Hippocampal formation (tissue), 2 donors: ENCODE measurements at regions not wholly inside any gene's neighbourhood (a gene's known extent, or its start where the extent isn't known, plus 50 kb on each side); places are given as distances from the start of the nearest gene placed in this dataset.
"Not testable (repeated sequence)": the region's sequence is repeated elsewhere in the genome, so short reads cannot be mapped to it uniquely, and the experiment has no call there.

Experiments
- DNase-seq, 2 donors: peaks; one replicate each; lab custom pipeline; 2025; lab: John Stamatoyannopoulos, UW

DNA sequence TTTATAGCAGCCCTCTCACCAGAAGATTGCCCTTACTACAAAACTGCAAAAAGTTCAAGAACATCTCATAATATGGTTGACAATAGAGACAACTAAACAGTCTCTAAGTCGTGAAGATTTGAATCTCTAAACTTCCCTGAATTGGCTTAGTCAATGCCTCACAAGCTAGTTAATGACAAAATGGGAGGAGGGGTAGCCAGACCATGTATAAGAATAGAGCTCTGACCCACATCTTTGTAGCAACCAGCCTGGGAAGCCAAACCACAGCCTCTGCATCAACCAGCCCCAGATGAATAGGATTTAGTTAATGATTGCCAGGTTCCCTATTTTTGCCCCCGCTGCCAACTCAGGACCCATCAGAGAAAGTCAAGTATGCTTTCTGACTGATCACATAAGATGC is 1265.9 kb upstream of the PCDH10 start:
- not testable (repeated sequence) for DNase-seq

DNA sequence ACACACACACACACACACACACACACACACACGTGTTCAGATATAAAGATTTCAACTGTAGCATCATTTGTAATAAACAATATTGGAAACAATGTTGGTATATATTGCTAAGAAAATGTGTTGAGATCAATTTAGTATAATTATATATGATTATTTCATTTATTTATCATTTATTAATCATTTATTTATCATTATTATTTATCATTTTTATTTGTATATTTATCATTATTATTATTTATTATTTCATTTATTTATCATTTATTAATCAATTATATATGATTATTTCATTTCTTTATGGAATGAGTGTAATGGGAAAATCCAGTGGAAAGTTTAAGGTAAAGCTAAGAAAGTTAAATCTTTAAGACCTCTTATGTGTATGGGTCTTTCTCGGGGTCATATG is 1223.4 kb upstream of the PCDH10 start:
- not testable (repeated sequence) for DNase-seq

DNA sequence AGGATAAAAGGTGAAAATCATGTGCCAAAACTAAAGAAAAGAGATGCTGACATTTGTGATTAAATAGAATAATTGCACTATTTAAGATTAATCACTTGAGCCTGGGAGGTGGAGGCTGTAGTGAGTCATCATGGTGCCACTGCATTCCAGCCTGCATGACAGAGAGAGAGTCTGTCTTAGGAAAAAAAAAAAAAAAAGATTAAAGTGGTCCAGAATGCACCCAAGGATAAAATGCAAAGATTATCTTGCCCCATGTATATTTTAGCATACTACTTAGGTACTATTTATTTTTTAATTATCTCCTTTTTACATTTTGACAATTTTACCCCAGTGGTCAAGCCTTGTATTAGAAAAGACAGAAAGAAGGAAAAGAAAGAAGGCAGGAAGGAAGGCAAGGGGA is 1181.4 kb upstream of the PCDH10 start:
- not testable (repeated sequence) for DNase-seq

DNA sequence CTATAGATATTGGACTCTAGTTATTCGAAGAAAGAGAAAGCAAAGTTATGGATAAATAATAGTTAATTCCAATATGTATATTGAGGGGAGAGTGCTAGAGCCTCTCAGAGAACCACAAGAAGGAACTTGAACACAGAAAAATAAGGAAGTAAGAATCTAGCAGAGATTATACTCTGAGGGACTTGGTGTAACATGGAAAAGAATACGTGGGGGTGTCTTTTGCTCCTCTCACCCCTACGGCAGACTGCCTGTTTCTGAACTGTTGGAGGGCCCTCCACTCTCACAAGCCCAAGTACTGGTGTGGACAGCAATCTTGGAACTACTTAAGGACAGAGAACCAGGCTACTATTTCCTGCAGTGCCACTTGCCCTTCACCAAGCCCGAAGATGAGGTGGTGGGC is 1174.4 kb upstream of the PCDH10 start:
- no peak for DNase-seq

DNA sequence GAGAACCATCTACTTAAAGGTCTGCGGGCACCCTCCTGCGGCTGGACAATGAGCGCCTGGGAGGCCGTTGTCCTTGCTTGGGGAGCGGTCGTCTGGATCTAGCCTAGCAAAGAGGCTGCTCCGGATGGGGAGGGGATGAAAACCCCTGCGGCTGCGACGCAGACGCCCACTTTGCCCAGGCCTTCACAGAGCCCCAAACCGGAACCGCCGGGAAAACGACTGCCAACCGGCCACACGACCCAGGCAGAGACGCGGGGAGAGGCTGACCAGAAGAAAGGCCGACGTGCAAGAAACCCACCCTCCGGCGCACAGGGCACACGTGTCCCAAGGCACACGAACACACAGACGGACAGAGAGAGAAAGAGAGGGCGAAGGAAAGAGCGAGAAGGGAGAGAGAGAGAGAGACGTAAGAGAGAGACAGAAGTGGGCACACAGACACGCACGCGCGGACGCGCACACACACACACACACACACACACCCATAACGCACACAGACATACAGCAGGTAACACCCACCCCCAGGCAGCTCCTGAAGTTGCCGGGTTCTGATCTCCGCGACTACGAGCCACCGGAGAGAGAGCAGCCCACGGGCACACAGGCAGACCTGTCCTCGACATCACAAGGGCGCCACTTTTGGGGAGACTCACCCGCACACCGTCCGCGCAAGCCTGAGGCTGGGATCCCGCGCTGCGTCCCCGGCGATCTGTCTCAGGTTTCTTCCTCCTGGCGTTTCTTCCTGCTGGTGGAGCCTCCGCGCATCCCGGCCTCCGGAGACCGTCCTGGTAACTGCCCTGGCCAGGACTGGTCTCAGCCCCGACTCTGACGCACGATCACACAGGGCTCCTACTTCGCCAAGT is 1173.6 kb upstream of the PCDH10 start:
- DNase-seq, result not testable (repeated sequence)

DNA sequence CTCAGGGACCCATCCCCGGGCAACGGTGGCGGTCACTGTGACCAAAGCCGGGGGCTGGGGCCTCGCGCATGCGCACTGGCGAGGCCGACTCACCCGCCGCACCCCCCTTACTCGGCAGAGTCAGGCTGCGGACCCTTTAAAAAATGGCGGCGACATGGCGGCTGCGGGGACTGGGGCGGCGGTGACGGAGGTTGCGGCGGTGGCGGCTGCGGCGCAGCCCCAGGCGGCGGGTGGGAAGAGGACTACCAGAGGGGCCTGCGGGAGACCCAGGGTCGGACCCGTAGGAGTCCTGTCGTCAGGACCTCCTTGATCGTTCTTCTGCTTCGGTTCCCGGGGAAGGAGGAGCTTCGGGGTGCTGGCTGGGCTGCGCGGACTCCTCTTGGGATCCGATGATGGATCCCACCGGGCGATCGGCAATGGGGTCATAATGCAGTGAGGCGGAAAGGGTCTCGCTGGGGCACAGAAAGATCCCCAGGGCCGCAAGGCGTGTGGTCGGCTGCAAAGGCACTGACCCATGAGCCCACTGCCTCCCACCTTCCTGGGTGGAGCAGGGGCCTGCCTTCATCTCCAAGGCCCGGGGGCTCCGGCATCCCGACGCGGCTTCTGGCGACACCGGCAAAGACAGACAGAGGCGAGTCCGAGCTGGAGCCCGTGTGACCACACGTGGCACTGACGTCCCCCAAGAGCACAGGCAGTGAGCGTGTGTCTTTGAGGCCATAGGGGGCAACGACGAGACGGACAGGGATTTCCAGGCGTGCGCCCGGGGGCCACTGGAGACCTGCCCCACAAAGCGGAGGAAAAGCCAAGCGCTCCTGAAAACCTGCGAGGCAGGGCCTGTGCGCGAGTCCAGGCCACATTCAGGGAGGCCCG is 1172.7 kb upstream of the PCDH10 start:
- DNase-seq, result not testable (repeated sequence)

DNA sequence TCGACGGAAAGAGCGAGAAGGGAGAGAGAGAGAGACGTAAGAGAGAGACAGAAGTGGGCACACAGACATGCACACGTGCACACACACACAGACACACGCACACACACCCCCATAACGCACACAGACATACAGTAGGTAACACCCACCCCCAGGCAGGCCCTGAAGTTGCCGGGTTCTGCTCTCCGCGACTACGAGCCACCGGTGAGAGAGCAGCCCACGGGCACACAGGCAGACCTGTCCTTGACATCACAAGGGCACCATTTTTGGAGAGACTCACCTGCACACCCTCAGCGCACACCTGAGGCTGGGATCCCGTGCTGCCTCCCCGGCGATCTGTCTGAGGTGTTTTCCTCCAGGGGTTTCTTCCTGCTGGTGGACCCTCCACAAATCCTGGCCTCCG is 1171.0 kb upstream of the PCDH10 start:
- no peak for DNase-seq

DNA sequence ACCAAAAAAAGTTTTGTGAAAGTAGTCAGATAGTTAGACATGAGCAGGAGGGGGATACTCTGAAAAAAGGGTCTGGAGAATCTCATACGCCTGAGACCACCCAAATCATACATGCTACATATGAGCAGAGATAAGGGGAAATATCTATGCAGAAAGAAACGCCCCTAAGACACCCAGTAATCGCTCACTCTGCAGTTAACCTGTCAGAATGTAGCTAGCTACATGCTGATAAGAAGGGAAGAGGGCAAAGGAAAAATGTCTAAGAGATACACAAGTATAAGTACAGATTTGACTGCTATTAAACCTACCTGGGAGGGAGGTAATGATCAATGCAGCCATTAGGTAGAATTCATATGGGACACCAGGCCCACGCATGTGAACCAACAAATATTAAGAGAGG is 1159.5 kb upstream of the PCDH10 start:
- DNase-seq, result no peak

DNA sequence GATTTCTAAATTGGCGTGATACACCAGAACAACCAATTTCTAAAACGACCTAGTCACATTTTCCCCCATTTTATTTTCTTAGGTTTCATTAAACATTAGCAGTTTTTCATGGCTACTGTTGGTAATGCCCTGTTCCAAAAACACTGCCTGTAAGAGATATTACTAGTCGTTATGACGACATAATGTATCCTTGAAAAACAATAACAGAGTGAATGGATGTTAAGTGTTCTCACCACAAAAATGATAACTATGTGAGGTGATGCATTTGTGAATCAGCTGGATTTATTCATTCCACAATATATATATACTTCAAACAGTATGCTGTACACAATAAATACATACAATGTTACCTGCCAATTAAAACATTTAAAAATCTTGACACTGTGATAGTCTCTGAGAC is 1147.6 kb upstream of the PCDH10 start:
- no peak for DNase-seq

DNA sequence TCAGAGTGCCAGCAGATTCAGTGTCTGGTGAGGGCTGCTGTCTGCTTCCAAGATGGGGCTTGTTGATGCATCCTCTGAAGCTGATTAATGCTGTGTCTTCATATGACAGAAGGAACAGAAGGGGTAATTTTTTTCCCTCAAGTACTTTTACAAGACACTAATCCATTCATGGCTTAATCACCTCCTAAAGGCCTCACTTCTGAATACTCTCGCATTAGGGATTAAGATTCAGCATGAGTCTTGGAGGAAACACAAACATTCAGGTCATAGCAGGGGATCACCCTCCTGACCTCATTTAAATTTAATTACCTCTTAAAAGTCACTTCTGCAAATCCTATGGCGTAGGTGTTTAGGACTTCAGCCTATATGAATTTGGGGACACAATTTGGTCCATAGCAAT is 1145.5 kb upstream of the PCDH10 start:
- no peak for DNase-seq

DNA sequence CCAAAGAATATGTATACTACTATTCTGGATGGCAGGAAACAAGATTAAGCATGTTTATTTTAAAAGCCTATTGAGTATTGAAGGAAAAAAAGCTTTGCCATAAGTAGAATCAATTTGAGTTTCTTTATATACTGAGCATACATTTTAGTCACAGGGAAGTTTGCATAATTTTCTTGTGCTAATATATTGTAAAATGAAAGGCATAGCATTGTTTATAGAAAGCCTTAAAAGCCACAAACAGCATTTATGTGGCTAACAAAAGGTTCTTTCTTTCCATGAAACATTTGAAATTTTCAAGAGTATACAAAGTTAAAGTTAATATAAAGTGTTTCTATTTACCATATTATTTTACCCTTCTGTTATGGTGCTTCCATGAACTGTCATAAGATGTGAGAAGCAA is 1133.8 kb upstream of the PCDH10 start:
- DNase-seq, result no peak

DNA sequence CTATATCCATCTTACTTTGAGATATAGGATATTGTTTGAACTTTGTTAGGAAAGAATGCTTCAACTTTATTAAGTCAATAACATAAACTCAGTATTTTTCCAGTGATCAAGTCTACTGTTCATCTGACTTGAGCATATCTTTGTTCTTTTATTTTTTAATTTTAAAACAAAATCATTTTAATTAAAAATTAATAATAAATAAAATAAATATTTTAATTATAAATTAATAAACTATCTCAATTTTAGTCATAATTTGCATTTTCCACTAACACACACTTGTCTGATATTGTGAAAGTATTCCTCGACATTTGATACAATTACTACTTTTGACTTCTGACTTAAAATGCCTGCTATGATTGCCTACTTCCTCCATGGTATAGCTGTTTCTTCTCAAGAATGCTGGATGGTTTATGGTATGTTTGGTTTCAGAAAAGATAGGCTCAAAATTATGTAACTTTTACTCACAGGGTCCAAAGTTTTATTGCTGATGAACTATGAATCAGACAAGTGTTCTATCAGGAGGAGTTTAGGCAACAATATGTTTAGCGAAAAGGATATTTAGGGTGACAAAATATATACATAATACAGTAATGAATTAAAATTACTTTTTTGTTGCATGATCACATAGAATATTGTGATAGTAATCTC is 1132.3 kb upstream of the PCDH10 start:
- no peak for DNase-seq

DNA sequence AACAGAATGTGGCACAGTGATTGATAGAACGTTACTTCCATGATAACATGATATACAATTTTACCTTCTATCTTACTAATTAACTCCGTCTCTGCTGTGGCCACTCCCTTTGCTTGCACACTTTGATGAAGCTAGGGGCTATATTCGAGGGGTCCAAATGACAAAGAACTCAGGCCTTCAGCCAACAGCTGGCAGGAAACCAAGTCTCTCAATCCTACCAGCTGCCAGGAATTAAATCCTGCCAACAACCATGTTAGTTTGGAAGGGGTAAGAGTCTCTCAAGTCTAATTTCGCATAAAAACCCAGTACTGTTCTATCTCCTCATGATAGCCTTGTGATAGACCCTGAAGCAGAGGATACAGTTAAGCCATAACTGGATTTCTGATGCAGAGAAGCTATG is 1122.9 kb upstream of the PCDH10 start:
- DNase-seq, result no peak

DNA sequence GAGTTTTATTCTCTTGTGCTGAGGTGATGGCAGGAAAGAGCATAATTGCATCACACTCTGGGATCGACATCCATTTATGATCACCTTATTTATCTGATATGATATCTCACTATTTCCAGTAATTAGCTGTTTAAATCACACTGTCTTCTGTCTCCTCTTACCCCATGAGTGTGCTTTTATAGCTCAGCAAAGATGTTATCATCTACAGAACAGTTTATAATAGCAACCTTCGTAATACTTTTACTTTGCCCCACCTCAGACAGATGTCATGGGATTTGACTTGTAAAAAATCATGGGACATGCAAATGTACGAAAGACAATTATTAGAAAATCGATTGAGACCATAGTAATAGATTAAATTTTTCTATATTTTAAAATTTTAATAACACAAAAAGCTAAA is 1122.3 kb upstream of the PCDH10 start:
- no peak for DNase-seq

DNA sequence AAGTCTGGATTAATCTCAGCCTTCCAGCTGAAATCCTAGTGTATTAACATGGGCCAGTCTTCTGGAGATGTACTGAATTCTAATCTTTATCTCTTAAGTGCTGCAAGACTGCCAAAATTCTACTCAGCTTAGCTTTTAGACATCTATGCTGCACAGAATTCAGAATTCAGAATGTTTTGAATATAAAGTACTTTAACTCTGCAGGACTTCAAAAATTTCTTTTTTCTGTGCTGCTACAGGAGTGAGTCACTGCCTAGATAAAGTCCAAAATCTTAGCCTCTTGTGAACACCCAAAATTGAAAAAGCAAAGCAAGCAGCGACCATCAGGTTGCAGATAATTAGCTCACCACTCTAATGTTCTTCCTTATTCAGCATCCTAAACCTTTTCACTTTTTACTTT is 1092.6 kb upstream of the PCDH10 start:
- no peak for DNase-seq

DNA sequence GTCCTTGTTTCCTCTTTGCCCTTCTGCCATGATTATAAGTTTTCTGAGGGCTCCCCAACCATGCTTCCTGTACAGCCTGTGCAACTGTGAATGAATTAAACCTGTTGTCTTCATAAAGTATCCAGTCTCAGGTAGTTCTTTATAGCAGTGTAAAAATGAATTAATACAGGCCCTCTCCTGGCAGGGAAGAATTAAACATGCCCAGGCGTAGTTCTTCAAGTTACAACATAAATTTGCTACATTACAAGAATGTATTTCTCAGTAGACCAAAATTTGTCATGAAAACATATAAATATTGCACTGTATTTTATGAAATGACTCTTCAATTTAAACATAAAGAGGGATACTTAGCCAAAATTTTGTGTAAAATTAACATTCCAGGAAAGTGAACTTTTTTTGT is 1089.9 kb upstream of the PCDH10 start:
- no peak for DNase-seq

DNA sequence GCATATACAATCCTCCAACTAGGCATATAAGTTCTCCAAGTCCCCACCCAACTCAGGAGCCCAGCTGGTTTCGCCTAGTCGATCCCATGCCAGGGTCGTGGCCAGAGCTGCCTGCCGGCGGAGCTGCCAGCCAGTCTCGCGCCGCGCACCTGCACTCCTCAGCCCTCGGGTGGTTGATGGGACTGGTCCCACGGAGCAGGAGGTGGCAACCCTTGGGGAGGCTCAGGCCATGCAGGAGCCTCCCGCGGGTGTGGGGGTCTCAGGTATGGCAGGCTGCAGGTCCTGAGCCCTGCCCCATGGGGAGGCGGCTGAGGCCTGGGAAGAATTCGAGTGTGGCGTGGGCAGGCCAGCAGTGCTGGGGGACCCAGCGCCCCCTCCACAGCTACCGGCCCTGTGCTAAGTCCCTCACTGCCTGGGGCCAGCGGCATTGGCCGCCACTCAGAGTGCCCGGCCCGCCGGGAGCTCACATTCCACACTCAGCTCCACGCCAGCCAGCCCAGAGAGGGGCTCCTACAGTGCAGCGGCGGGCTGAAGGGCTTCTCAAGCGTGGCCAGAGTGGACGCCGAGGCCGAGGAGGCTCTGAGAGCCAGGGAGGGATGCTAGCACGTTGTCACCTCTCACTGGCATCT is 1086.4 kb upstream of the PCDH10 start:
- no peak for DNase-seq

DNA sequence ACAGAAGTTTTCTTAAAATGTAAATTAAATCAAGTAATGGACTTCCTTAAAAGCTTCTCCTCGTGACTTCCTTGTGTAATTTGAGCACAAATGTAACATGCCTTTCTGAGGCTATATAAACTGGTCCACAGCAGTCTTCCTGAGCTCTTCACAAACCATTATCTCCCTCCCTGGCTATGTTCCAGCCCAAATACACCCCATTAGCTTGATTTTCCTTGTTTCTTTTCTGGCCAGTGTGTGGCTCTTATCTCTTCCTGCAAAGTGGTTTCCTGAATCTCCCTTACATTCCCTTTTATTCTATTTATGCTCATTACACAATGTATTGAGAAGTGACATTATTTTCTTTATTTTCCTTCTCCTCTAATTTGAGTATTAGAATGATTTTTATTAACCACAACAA is 1085.3 kb upstream of the PCDH10 start:
- DNase-seq, result no peak

DNA sequence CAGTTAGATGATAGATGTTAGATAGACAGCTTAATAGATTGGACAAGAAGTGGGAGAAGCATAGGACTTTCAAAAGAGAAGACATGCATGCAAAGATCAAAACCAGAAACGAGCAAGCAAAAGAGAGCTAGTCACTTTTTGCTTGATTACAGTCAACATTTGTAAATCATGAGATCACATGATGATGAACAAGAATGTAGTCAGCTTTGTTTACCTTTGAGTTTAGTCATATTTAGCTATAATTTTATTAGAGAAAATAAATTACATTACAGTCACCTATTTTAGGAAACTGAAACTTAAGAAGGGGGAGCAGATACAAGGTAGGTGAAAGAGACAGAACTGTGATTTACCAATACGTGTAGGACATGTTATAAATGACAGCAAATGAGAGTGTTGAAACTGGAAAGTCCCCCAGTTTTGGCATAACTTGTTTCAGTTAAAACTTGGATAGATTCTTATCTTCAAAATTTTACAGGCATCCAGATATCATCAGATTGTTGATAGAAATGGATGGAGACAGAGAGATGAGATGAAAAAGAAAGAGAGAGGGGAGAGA is 1083.1 kb upstream of the PCDH10 start:
- DNase-seq, result no peak

DNA sequence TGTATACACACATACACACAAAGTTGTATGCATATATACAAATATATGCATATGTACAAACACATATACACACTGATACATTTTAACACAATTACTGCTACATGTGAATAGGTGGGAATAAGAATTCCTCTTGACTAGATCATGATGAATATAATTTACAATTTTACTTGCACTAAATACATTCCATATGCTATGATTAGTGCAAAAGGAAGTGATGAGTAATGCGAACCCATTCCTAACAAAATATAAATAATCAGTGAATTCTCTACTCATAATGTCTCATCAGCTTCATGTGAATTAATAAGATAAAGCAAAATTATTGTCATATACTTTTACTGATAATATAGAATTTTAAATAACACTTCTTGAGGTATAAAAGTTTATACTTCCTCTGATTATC is 1077.3 kb upstream of the PCDH10 start:
- DNase-seq, result no peak

DNA sequence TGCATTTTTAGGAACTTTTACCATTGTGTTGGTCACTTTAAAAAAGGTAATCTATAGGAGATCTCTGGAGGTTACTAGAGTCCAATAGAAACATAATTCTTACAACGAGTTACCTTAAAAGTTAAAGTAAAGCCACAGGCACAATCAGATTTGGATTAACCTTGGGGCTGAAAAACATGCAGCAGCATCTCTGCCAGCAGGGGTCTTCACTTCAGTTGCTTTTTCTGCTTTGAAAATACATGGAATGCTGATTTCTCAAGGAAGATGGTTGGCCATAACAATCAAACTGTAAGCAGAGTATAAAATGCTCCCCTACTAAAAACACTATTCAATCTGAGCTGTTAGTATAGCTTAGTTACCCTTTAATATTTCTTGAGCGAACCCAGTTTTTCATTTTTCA is 1072.3 kb upstream of the PCDH10 start:
- DNase-seq, result no peak

DNA sequence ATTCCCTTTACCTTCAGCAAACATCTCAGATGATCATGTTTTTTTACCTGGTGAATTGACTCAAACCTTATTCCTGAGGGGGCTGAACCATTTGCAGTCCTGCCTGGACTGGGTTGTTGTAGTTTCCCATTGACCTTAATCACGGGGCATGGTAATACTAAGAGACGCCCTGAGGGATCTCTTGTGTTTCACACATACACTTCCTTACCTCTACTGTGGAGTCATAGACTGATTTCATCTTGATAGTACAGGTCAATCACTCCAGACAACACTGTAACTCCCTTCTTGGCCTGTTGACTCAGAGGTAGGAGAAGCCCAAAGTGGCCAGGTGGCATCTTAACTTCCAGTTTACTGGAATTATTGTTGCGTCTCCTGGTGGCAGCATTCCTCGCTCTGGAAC is 1064.0 kb upstream of the PCDH10 start:
- DNase-seq, result no peak
